GM21381 (cell line): ENCODE measurements at regions not wholly inside any gene's neighbourhood (a gene's known extent, or its start where the extent isn't known, plus 50 kb on each side); places are given as distances from the start of the nearest gene placed in this dataset.

ENCODE experiments used
- ATAC-seq: cut with Tn5 transposase; IDR thresholded peaks from one replicate; pipeline ENCODE4 v1.9.1; 2021; ENCODE audit warnings: mild to moderate bottlenecking, moderate library complexity; ENCODE audit not compliant: unreplicated experiment

DNA sequence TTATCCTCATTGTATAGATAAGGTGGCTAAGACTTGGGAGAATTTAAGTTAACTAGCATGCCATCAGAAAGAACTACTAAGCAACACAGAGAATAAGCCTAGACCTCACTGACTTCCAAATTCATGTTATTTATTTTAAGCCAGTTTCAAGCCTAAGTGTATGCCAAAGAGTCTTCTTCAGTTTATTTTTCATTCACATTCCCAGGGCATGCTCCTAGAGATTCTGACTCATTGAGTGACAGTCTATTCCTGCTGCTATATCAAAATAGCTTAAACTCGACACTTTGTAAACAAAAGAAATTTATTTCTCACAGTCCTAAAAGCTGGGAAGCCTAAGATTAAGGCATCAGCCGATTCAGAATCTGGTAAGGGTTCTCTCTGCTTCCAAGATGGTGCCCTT lies 467.1 kb downstream of the MBD2 start:
- ATAC-seq = no peak

GRCh38 chr18:53756610-53756972 lies 467.9 kb downstream of the MBD2 start:
- ATAC-seq = no peak

GRCh38 chr18:53755914-53756609 lies 468.4 kb downstream of the MBD2 start:
- no peak for ATAC-seq

- no peak for ATAC-seq
Measured at GRCh38 chr18:53754154-53754553, 470.3 kb downstream of the MBD2 start.

GRCh38 chr18:53753601-53754000 lies 470.9 kb downstream of the MBD2 start:
- no peak for ATAC-seq

DNA sequence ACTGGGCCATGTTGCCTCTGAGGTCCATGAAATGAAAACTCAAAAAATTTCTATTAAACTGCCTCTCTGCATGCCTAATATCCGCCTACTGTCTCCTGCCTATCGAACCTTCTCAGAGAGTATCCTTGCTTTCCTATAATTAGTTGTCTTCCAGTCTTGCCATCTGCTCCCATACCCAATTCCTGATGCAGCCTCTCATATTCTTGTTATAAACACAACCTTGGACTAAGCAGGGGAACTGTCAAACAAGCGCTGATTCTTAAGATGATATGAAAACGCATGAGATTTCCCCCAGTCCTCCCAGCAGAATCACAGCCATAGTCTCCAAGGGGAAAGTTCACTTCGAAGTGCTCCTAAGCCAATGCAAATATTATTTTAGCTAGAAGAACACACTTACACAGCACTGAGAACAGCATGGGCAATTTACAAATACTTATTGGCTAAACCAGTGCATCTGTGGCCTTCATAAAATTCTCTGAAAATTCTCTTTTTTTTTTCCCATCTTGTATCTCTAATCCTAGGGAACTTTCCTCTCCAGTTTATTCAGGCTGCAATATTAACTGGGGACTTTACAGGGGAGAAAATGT lies 471.6 kb downstream of the MBD2 start:
- no peak for ATAC-seq

GRCh38 chr18:53749766-53750165 lies 474.7 kb downstream of the MBD2 start:
- no peak for ATAC-seq

- no peak for ATAC-seq
Measured at GRCh38 chr18:53747663-53748160, 476.8 kb downstream of the MBD2 start.

DNA sequence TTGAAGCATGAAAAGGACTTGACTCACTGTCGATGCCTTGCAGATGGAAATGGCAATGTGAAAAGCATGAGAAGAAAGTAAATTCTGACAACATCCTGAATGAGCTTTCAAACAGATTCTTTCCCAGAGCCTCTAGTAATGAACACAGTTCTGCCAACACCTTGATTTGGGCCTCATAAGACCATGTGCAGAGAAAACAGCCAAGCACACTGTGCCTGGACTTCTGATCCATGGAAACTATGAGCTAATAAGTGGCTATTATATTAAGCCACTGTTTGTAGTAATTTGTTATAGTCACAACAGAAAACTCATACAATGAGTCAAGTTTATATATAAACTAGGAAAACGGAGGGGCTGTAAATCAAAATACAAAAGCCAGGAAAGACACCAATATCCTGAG lies 477.3 kb downstream of the MBD2 start:
- no peak for ATAC-seq

GRCh38 chr18:53745986-53746385 lies 478.5 kb downstream of the MBD2 start:
- no peak for ATAC-seq

DNA sequence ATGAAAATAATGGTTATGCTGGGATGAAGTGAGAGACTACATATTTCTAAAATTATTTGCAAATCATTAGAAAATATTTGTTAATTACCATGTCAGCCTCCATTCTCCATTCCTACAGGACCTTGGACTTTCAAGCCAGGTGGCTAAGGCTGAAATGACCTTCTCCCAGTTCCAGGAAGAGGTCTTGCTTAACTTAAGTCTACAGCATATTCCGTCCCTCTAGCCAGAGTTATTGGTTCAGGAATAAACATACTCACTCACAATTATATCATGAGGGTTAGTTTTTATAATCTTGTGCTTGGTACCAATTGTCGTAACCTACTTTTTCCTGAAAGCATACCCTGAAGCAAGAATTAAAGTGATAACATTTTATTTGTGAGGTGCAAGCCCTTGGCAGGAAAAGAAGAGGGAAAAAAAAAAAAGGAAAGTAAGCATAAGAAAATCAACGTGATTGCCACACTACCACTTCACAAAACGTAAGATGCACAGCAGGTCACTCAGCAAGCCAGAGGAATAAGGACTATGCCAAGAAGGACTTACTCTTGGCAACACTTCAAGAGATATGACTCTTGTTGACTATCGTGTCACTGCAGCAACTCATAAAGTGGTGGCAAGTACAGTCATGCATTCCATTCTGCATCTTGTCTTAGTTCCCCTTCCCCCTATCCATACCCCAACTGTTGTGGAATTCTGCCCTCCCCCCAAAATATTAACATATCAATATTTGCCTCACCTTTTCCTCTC lies 479.1 kb downstream of the MBD2 start:
- no peak for ATAC-seq

DNA sequence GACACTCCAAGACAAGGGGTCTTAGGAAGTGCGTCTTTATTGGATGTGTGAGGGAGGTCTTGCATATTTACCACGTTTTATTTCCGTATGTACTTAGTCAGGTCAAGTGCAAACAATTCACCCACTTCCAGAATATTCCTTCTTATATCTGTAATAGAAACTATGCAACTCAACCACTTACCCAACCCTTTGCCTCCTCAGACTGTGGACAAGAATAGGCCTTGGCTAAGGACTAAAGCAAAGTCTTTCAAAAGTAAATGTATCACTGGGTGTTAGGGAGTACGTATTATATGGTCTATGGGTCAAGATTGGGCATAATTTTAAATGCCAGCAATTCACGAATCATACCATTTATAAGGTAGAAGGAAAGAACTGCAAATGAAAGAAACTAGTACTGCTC lies 484.8 kb downstream of the MBD2 start:
- ATAC-seq = no peak

- ATAC-seq = no peak
Measured at GRCh38 chr18:53735526-53735925, 488.9 kb downstream of the MBD2 start.

DNA sequence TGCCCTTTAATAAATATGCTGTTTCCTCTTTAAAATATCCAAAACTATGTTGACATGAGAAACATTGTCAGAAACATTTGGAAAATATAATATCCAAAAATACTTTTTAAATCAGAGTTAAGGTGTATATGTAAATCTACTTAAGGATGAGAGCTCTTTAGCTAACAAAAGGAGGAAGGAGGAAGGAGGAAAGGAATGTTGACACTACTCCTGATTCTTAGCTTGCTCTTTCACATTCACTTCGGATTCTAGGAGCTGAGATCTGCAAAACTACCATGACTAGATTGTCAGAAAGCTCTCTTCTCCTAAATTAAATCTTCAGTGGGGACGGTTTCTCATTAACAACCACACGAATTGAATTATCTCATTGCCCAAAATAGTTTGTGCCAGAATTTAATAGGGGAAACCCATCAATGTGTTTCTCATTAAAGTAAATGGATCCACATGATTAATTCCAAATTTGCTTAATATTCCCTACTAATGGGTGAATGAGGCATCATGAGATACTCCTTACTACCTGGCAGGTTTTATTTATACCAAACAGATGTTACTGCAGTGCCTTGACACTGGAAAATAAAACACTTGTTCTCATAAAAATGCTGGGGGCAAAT lies 509.1 kb downstream of the MBD2 start:
- ATAC-seq = no peak

GRCh38 chr18:53710080-53710479 lies 514.4 kb downstream of the MBD2 start:
- ATAC-seq = no peak

DNA sequence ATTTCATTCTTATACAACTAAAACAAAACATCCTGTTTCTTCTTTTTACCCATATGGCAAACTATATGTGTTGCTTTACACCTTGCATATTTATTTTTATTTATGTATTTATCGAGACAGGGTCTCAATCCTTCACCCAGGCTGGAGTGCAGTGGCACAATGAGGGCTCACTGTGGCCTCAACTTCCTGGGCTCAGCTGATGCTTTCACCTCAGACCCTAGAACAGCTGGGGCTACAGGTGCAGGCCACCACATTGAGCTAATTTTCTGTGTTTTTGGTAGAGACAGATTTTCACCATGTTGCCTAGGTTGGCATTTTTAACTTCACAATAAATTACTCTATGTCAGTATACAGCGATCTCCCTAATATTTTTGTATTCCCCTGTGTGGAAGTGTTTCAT lies 522.0 kb downstream of the MBD2 start:
- no peak for ATAC-seq

- no peak for ATAC-seq
Measured at GRCh38 chr18:53701697-53702096, 522.8 kb downstream of the MBD2 start.

- ATAC-seq = peak; percentile 54
Measured at GRCh38 chr18:53698907-53699306, 525.6 kb downstream of the MBD2 start.

GRCh38 chr18:53689886-53690285 lies 534.6 kb downstream of the MBD2 start:
- no peak for ATAC-seq

GRCh38 chr18:53686965-53687364 lies 537.5 kb downstream of the MBD2 start:
- ATAC-seq = no peak

DNA sequence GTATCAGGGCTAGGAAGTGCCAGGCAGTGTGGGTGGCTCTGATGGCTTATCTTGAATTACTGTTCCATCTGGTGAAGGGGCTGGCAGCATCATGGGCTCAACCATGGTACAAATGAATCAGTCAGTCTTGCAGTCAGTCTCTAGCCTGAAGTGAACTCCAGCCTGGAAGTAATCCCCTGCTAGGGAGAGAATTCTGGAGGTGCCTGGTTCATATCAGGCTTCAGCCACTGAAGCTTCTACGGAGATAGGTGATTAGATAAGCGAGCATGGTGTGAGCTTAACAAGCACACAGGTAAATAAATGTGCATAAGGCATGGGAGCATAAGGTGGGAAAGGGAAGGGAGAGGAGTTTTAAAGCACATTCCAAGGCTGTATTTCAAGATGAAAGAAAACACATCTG lies 541.7 kb downstream of the MBD2 start:
- ATAC-seq = no peak

GRCh38 chr18:53677480-53677879 lies 547.0 kb downstream of the MBD2 start:
- ATAC-seq = no peak
